ENCODE measurements at regions not wholly inside any gene's neighbourhood (a gene's known extent, or its start where the extent isn't known, plus 50 kb on each side); places are given as distances from the start of the nearest gene placed in this dataset.

DNA sequence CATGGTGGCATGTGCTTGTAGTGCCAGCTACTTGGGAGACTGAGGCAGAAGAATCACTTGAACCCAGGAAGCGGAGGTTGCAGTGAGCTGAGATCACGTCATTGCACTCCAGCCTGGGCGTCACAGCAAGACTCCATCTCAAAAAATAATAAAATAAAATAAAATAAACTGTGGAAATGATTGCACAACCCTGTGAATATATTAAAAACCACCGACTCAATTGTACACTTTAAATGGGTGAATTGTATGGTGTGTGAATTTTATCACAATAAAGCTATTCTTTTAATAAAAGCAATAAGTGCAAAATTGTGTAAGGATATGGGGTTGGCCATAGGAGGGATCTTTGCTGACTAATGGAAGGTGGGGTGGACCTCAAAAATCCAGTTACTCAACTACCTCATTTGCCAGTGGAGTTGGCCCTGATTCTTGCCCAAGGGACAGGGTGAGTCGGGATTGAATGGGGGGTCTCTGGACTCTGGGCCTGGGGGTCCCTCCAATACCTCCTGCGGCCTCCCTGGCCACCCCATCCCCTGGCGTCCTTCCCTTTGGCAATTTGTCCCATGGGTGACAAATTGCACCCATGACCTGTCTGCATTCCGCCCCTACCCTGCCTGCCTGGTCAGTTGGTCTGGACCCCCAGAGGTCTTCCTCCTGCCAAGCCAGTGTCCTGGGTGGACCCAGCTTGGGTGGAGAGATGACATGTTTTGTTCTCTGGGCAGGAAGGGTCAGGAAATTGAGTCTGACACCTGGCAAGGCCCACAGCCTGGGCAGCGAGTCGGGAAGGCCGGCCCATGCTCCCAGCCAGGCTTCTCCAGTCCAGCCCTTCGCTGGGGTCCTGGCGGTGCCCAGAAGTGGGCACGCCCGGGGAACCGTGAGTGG, 61.7 kb upstream of the ELN start:
- TF ChIP-seq, protein P1, sequence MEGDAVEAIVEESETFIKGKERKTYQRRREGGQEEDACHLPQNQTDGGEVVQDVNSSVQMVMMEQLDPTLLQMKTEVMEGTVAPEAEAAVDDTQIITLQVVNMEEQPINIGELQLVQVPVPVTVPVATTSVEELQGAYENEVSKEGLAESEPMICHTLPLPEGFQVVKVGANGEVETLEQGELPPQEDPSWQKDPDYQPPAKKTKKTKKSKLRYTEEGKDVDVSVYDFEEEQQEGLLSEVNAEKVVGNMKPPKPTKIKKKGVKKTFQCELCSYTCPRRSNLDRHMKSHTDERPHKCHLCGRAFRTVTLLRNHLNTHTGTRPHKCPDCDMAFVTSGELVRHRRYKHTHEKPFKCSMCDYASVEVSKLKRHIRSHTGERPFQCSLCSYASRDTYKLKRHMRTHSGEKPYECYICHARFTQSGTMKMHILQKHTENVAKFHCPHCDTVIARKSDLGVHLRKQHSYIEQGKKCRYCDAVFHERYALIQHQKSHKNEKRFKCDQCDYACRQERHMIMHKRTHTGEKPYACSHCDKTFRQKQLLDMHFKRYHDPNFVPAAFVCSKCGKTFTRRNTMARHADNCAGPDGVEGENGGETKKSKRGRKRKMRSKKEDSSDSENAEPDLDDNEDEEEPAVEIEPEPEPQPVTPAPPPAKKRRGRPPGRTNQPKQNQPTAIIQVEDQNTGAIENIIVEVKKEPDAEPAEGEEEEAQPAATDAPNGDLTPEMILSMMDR (IDR thresholded peaks at IDR 0.05) = no peak
- TF ChIP-seq ZFX (IDR thresholded peaks at IDR 0.05; ENCODE audit: borderline replicate concordance) = no peak

All from 22Rv1 (cell line).